ENCODE measurements at regions not wholly inside any gene's neighbourhood (a gene's known extent, or its start where the extent isn't known, plus 50 kb on each side); places are given as distances from the start of the nearest gene placed in this dataset.

DNA sequence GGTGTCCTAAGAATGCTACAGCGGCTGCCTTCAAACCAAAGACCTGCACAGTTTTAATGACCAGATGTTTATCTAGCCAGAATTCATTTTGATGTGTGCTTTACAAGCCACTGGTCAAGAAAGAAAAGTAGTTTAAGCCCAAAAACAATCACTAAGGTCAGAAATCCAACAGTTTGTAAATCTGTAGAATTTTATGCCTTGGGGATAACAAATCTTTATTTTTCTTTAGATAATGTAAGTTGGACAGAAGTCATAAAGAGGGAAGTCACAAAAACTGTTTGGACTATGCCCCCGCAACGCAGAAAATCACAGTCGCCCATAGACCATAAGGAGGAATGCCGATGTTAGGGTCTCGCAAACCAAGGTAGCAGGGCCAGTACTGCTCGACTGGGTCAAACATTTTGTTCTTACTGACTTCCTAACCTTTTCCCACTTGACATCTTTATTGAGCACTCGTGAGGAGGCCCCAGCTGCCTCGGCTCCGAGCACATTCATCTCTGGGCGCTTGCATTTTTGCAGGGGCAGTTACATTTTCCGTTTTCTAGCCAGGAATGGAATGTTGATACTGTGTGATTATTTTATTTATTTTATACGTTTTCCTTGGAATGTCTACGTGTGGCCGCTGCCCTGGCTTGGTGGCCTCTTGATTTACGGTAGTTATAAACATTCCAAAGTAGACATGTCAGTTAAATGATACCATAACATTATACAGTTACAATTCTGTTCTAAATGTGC, 56.7 kb upstream of the APCDD1L start:
- TF ChIP-seq POLR2A (IDR thresholded peaks at IDR 0.05) (no peak), POLR2AphosphoS5 (IDR thresholded peaks at IDR 0.05) (no peak)

All from gastroesophageal sphincter (tissue), 2 donors.